H1 (cell line): ENCODE measurements at regions not wholly inside any gene's neighbourhood (a gene's known extent, or its start where the extent isn't known, plus 50 kb on each side); places are given as distances from the start of the nearest gene placed in this dataset.

Experiments
- ASH2L ChIP-seq: fragments of 200-600, 300-600 bp; sonication (generic); IDR thresholded peaks from one replicate; pipeline ENCODE4 v1.7.1; 2017; ENCODE audit warnings: low read length
- BCL11A ChIP-seq, 2 experiments: IDR thresholded peaks; one replicate each; pipeline ENCODE4 v1.6.1; 2011; ENCODE audit warnings: low read depth in 2 of 2, low read length in 2 of 2, mild to moderate bottlenecking in 2 of 2
- CEBPB ChIP-seq: IDR thresholded peaks from 2 replicates; pipeline ENCODE4 v1.6.1; 2012; ENCODE audit warnings: low read depth, low read length
- KDM5A ChIP-seq: fragments of 200-600 bp; IDR thresholded peaks from 2 replicates; pipeline ENCODE4 v1.7.1; 2012; ENCODE audit warnings: mild to moderate bottlenecking, low read length, inconsistent platforms, mixed read lengths
- SUZ12 ChIP-seq: fragments of 200-600 bp; sonication (generic); IDR thresholded peaks from 2 replicates; pipeline ENCODE4 v1.6.1; 2012; ENCODE audit warnings: mild to moderate bottlenecking, inconsistent platforms, low read length, moderate library complexity, mixed read lengths
- TEAD4 ChIP-seq: IDR thresholded peaks from 2 replicates; pipeline ENCODE4 v1.6.1; 2012; ENCODE audit warnings: low read depth, low read length, inconsistent platforms, mixed read lengths
- TF ChIP-seq, protein P1 (sequence below): fragments of 300-600 bp; sonication (generic); IDR thresholded peaks from 2 replicates; pipeline ENCODE4 v1.7.1; 2012; ENCODE audit warnings: low read length, moderate library complexity, mild to moderate bottlenecking, inconsistent platforms; ENCODE audit not compliant: insufficient replicate concordance
- TF ChIP-seq, protein P2 (sequence below): IDR thresholded peaks from 2 replicates; pipeline ENCODE4 v1.6.1; 2011; ENCODE audit warnings: low read depth, mild to moderate bottlenecking, low read length; ENCODE audit not compliant: insufficient read depth

DNA sequence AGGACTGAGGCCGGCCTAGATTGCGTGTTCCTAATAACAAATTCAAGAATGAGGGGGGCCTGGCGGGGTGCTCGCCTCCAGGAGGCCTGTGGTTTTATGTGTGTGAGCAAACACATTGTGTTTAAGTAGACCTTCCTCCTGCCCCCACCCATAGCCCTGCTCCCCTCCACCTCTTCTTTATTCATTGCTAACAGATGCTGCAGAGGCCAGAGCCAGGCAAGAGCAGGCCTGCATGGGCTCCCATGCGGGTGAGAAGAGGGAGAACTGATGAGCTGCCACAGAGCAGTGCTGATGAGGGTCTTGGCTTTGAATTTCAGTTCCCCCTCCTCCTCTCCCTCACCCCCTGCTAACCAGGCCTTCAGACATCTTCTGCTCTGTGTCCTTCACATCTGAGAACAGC is 154.6 kb downstream of the OSR1 start (continued):
- TF ChIP-seq, protein P1, sequence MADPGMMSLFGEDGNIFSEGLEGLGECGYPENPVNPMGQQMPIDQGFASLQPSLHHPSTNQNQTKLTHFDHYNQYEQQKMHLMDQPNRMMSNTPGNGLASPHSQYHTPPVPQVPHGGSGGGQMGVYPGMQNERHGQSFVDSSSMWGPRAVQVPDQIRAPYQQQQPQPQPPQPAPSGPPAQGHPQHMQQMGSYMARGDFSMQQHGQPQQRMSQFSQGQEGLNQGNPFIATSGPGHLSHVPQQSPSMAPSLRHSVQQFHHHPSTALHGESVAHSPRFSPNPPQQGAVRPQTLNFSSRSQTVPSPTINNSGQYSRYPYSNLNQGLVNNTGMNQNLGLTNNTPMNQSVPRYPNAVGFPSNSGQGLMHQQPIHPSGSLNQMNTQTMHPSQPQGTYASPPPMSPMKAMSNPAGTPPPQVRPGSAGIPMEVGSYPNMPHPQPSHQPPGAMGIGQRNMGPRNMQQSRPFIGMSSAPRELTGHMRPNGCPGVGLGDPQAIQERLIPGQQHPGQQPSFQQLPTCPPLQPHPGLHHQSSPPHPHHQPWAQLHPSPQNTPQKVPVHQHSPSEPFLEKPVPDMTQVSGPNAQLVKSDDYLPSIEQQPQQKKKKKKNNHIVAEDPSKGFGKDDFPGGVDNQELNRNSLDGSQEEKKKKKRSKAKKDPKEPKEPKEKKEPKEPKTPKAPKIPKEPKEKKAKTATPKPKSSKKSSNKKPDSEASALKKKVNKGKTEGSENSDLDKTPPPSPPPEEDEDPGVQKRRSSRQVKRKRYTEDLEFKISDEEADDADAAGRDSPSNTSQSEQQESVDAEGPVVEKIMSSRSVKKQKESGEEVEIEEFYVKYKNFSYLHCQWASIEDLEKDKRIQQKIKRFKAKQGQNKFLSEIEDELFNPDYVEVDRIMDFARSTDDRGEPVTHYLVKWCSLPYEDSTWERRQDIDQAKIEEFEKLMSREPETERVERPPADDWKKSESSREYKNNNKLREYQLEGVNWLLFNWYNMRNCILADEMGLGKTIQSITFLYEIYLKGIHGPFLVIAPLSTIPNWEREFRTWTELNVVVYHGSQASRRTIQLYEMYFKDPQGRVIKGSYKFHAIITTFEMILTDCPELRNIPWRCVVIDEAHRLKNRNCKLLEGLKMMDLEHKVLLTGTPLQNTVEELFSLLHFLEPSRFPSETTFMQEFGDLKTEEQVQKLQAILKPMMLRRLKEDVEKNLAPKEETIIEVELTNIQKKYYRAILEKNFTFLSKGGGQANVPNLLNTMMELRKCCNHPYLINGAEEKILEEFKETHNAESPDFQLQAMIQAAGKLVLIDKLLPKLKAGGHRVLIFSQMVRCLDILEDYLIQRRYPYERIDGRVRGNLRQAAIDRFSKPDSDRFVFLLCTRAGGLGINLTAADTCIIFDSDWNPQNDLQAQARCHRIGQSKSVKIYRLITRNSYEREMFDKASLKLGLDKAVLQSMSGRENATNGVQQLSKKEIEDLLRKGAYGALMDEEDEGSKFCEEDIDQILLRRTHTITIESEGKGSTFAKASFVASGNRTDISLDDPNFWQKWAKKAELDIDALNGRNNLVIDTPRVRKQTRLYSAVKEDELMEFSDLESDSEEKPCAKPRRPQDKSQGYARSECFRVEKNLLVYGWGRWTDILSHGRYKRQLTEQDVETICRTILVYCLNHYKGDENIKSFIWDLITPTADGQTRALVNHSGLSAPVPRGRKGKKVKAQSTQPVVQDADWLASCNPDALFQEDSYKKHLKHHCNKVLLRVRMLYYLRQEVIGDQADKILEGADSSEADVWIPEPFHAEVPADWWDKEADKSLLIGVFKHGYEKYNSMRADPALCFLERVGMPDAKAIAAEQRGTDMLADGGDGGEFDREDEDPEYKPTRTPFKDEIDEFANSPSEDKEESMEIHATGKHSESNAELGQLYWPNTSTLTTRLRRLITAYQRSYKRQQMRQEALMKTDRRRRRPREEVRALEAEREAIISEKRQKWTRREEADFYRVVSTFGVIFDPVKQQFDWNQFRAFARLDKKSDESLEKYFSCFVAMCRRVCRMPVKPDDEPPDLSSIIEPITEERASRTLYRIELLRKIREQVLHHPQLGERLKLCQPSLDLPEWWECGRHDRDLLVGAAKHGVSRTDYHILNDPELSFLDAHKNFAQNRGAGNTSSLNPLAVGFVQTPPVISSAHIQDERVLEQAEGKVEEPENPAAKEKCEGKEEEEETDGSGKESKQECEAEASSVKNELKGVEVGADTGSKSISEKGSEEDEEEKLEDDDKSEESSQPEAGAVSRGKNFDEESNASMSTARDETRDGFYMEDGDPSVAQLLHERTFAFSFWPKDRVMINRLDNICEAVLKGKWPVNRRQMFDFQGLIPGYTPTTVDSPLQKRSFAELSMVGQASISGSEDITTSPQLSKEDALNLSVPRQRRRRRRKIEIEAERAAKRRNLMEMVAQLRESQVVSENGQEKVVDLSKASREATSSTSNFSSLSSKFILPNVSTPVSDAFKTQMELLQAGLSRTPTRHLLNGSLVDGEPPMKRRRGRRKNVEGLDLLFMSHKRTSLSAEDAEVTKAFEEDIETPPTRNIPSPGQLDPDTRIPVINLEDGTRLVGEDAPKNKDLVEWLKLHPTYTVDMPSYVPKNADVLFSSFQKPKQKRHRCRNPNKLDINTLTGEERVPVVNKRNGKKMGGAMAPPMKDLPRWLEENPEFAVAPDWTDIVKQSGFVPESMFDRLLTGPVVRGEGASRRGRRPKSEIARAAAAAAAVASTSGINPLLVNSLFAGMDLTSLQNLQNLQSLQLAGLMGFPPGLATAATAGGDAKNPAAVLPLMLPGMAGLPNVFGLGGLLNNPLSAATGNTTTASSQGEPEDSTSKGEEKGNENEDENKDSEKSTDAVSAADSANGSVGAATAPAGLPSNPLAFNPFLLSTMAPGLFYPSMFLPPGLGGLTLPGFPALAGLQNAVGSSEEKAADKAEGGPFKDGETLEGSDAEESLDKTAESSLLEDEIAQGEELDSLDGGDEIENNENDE, result no peak
- TF ChIP-seq KDM5A (no peak), BCL11A (IDR thresholded peaks at IDR 0.05; ENCODE audit: low read depth in 2 of 2, low read length in 2 of 2) (no peak), ASH2L (no peak), CEBPB (no peak), TEAD4 (no peak), SUZ12 (no peak)
- TF ChIP-seq, protein P2, sequence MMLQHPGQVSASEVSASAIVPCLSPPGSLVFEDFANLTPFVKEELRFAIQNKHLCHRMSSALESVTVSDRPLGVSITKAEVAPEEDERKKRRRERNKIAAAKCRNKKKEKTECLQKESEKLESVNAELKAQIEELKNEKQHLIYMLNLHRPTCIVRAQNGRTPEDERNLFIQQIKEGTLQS, result no peak
